Activated CD4-positive, alpha-beta T cell treated with anti-CD3 and anti-CD28 coated beads for 36 hours (primary cell): ENCODE measurements at regions not wholly inside any gene's neighbourhood (a gene's known extent, or its start where the extent isn't known, plus 50 kb on each side); places are given as distances from the start of the nearest gene placed in this dataset.
A peak's percentile ranks its signal among the peaks of the same experiment; 100 is the strongest.
"Not testable (repeated sequence)": the region's sequence is repeated elsewhere in the genome, so short reads cannot be mapped to it uniquely, and the experiment has no call there.

Source experiments
- ATAC-seq: fragments of 200-7000 bp; cut with Tn5 transposase; one replicate; pipeline ENCODE4 v1.10.0; 2021; ENCODE audit warnings: mild to moderate bottlenecking, moderate library complexity
- CTCF ChIA-PET: fragments of 350-600 bp; sonication (Branson Sonifier 250); formaldehyde crosslinking; loops from one replicate; lab custom pipeline; 2021; ENCODE audit warnings: antibody characterized with exemption; lab: Charles Lee
- POLR2A ChIA-PET: fragments of 350-600 bp; sonication (Branson Sonifier 250); formaldehyde crosslinking; loops from one replicate; lab custom pipeline; 2021; ENCODE audit warnings: antibody characterized with exemption, inconsistent platforms; lab: Charles Lee
- DNase-seq: peaks from one replicate; pipeline ENCODE4 v3.0.0-alpha.2; 2020
- H3K27ac Mint-ChIP-seq: one replicate; pipeline ENCODE4 v1.8.0; 2021; ENCODE audit warnings: mixed read lengths
- H3K27me3 Mint-ChIP-seq: one replicate; pipeline ENCODE4 v1.8.0; 2021; ENCODE audit warnings: mixed read lengths
- H3K36me3 Mint-ChIP-seq: one replicate; pipeline ENCODE4 v1.8.0; 2021; ENCODE audit warnings: low read depth, mixed read lengths
- H3K4me1 Mint-ChIP-seq: one replicate; pipeline ENCODE4 v1.8.0; 2021; ENCODE audit warnings: mixed read lengths
- H3K4me3 Mint-ChIP-seq: one replicate; pipeline ENCODE4 v1.8.0; 2021; ENCODE audit warnings: mild to moderate bottlenecking, moderate library complexity, mixed read lengths
- H3K9me3 Mint-ChIP-seq: one replicate; pipeline ENCODE4 v1.8.0; 2021; ENCODE audit warnings: low read depth, mixed read lengths
- intact Hi-C, 2 experiments: fragments of 100-400 bp; cut with DNase I in 1 of 2; cut with micrococcal nuclease in 1 of 2; formaldehyde crosslinking; loops; one replicate each; pipeline versions ENCODE4 v1.14.2 to v1.15.1; 2022 to 2024; cut with DNase I, micrococcal nuclease

DNA sequence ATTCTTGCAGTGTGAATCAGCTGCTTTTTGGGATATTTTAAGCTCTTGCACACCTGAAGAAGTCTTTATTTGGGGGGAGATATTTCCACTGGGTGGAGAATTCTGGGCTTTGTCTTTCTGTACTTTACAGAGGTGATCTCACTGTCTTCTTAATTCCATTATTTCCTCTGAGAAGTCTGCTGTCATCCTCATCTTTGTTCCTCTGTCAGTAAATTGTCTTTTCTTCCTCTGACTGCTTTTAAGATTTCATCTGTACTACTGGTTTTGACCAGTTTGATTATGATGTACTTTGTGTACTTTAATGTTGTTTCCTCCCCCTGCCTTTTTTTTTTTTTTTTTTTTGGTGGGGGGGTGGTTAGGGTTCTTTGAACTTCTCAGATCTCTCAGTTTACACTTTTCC is 133.9 kb downstream of the IGLL1 start:
- H3K4me1 Mint-ChIP-seq, H3K9me3 Mint-ChIP-seq, ATAC-seq, intact Hi-C loops, DNase-seq, H3K36me3 Mint-ChIP-seq, CTCF ChIA-PET, POLR2A ChIA-PET, H3K27ac Mint-ChIP-seq, H3K4me3 Mint-ChIP-seq, H3K27me3 Mint-ChIP-seq: not testable (repeated sequence)

DNA sequence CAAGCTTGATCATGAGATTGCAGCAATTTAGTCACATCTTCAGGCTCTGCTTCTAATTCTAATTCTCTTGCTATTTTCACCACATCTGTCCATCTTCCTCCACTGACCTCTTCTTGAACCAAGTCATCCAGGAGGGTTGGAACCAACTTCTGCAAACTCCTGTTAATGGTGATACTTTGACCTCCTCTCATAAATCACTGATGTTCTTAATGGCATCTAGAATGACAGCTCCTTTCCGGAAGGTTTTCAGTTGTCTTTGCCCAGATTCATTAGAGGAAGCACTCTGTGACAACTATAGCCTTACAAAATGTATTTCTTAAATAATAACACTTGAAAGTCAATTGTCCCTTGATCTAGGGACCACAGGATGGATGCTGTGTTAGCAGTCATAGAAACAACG is 136.2 kb downstream of the IGLL1 start:
- H3K4me3 Mint-ChIP-seq, H3K9me3 Mint-ChIP-seq, ATAC-seq, intact Hi-C loops, H3K27ac Mint-ChIP-seq, POLR2A ChIA-PET, CTCF ChIA-PET, DNase-seq, H3K36me3 Mint-ChIP-seq, H3K4me1 Mint-ChIP-seq, H3K27me3 Mint-ChIP-seq: not testable (repeated sequence)

DNA sequence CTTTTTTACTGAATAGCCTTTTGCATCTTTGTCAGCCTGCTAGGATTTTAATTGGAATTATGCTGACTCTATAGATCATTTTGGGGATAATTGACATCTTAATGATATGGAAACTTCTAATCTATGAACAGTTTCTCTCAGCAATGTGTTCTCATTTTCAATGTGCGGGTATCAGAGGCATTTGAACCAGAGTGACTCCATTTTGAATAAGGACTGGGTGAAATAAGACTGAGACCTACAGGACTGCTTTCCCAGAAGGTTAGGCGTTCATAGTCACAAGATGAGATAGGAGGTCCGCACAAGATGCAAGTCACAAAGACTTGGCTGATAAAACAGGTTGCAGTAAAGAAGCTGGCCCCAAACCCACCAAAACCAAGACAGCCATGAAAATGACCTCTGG is 140.5 kb downstream of the IGLL1 start:
- ATAC-seq, CTCF ChIA-PET, POLR2A ChIA-PET: not testable (repeated sequence)

DNA sequence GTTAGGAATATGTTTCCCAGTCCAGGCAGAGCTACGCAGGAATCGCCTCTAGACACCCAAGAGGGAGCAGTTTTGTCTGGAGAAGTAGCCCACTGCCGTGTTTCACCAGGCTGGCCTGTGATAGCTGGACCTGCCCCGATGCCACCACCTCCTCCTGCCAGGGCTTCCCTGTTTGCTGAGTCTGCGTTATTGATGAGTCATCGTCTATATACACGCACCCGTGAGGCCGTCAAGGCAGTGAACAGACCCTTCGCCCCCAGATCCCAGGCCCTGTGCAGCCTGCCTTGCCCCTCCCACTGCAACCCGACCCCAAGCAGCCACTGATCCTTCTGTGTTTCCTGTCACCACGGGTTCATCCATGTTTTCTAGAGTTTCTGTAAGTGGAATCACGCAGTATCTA is 141.9 kb downstream of the IGLL1 start:
- CTCF ChIA-PET, result interaction anchor here (0.6 kb wide), 1 partner anchor 35 kb away, joined by 3 read pairs; no protein-coding TSS in a partner anchor
- POLR2A ChIA-PET, result no interaction called here
- Mint-ChIP-seq H3K4me1 (peaks cover 3% of the 10 kb centered on the region), H3K4me3 (no peak overlapping the region), H3K9me3 (peaks cover 2% of the 10 kb centered on the region), H3K27ac (no peak overlapping the region), H3K27me3 (peaks cover 3% of the 10 kb centered on the region), H3K36me3 (no peaks in the 10 kb centered on the region)
- intact Hi-C loops, result loop anchor here in 1 of 2 experiments (10.0 kb wide), 1 partner anchor 97 kb away; no protein-coding TSS in a partner anchor
- ATAC-seq (no peak), DNase-seq (no peak)

More for the DNA sequence above, 140.5 kb downstream of the IGLL1 start:
- intact Hi-C loops, result loop anchor here in 1 of 2 experiments (10.0 kb wide), 1 partner anchor 95 kb away; no protein-coding TSS in a partner anchor
- H3K36me3 Mint-ChIP-seq, H3K4me3 Mint-ChIP-seq, H3K9me3 Mint-ChIP-seq, H3K4me1 Mint-ChIP-seq, DNase-seq, H3K27me3 Mint-ChIP-seq, H3K27ac Mint-ChIP-seq: not testable (repeated sequence)

DNA sequence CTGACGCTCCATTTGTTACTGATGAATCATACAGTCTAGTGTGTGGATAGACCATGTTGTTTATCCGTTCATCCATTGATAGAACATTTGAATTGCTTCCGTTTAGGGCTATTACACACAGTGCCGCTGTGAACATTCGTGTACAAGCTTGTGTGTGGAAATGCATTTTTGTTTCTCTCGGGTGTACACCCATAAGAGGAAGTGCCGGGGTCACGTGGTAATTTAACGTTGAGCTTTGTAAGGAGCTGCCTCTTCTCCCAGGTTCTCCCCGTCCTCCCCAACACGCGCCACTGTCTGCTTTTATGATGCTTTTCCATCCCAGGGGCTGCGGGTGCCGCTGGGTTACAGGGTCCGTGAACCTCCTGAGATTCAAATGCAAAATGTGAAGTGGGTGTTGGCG is 142.3 kb downstream of the IGLL1 start:
- DNase-seq, result no peak
- peaks cover 2% of the 10 kb centered on the region for H3K9me3 Mint-ChIP-seq
- no peak overlapping the region for H3K27ac Mint-ChIP-seq
- H3K4me1 Mint-ChIP-seq, result peaks cover 7% of the 10 kb centered on the region
- no peaks in the 10 kb centered on the region for H3K36me3 Mint-ChIP-seq
- intact Hi-C loops, result loop anchor here in 1 of 2 experiments (10.0 kb wide), 1 partner anchor 97 kb away; no protein-coding TSS in a partner anchor
- CTCF ChIA-PET, result interaction anchor here (0.6 kb wide), 1 partner anchor 34 kb away, joined by 3 read pairs; no protein-coding TSS in a partner anchor
- H3K27me3 Mint-ChIP-seq, result peaks cover 3% of the 10 kb centered on the region
- POLR2A ChIA-PET, result no interaction called here
- ATAC-seq, result no peak
- H3K4me3 Mint-ChIP-seq, result no peak overlapping the region

DNA sequence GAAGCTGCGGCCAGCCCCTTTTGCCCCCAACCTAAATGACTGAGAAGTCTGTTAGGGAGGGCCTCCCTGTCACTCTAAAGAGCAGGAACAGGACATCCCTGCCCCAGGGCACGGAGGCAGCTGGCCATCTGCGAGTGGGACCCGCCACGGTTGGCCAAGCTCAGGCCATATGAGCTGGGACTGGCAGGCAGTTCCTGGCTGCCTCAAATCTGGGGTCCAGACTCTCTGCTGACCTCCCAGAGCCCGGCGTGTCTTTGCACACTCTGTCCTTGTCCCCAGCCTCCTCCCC is 143.0 kb downstream of the IGLL1 start:
- DNase-seq, H3K4me1 Mint-ChIP-seq, H3K4me3 Mint-ChIP-seq, POLR2A ChIA-PET, H3K36me3 Mint-ChIP-seq, CTCF ChIA-PET, H3K27me3 Mint-ChIP-seq, ATAC-seq, H3K9me3 Mint-ChIP-seq, H3K27ac Mint-ChIP-seq: not testable (repeated sequence)
- intact Hi-C loops, result loop anchor here in 1 of 2 experiments (10.0 kb wide), 1 partner anchor 98 kb away; no protein-coding TSS in a partner anchor

DNA sequence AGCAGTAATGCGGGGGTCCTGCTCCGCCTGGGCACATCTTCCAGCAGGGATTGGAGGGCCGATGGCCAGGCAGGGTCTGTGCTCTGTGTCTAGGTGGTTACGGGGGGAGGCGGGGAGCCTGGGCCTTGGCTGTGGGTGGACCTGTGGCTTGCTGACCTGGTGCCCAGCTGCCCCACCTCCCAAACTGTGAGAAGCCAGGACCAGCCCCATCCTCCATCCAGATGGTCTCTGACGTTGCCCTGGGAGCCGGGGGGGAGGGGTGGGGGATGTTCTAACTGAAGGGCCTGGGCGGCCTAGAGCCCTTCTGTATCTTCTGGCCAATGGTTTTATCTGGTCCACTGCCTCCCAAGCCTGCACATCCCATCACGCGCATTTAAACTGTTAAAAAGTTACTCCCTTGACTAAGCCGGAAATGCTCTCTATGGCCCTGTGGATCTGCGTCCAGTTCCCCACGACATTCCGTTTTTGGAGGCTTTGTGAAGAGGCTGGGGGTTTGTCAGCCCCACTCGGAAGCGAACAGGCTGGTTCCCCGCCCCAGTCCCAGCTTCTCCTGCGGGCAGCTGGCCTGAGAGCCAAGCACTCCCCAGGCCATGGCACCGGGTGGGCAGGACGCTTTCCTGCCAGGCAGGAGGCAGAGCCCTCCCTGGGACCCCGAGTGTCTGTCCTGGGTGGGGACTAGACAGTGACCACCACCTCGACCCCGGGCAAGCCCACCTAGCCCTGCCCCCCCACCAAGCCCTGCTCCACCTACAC is 143.6 kb downstream of the IGLL1 start:
- POLR2A ChIA-PET, H3K27ac Mint-ChIP-seq: not testable (repeated sequence)

DNA sequence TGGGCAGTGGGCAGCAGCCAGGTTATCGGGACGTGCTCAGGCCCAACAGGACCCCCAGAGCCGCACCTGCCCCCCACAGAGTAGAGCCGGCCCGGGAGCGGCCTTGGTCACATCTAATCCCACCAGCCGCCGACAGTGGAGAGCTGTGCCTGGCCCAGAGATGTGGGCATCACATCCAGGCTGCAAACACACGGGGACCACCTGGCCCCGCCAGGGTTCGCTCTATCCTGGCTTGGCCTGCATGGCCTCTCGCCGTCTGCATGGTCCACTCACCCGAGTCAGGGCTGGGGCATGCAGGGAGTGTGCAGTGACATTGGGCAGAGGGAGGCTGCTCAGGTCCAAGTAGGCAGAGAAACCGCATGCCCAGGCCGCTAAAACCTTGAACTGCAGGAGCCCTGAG is 144.9 kb downstream of the IGLL1 start:
- CTCF ChIA-PET, H3K4me3 Mint-ChIP-seq, DNase-seq, H3K27ac Mint-ChIP-seq, POLR2A ChIA-PET, ATAC-seq, H3K36me3 Mint-ChIP-seq, H3K9me3 Mint-ChIP-seq, H3K27me3 Mint-ChIP-seq: not testable (repeated sequence)
- peaks cover 10% of the 10 kb centered on the region for H3K4me1 Mint-ChIP-seq
- intact Hi-C loops, result loop anchor here in 1 of 2 experiments (10.0 kb wide), 1 partner anchor 100 kb away; no protein-coding TSS in a partner anchor

More for the DNA sequence above, 143.6 kb downstream of the IGLL1 start:
- not testable (repeated sequence) for H3K4me3 Mint-ChIP-seq, DNase-seq, H3K9me3 Mint-ChIP-seq, H3K36me3 Mint-ChIP-seq, ATAC-seq, H3K27me3 Mint-ChIP-seq
- CTCF ChIA-PET, result interaction anchor here (0.6 kb wide), 1 partner anchor 1596 kb away, joined by 3 read pairs; no protein-coding TSS in a partner anchor
- intact Hi-C loops, result loop anchor here in 1 of 2 experiments (10.0 kb wide), 1 partner anchor 98 kb away; no protein-coding TSS in a partner anchor
- peaks cover 10% of the 10 kb centered on the region for H3K4me1 Mint-ChIP-seq

DNA sequence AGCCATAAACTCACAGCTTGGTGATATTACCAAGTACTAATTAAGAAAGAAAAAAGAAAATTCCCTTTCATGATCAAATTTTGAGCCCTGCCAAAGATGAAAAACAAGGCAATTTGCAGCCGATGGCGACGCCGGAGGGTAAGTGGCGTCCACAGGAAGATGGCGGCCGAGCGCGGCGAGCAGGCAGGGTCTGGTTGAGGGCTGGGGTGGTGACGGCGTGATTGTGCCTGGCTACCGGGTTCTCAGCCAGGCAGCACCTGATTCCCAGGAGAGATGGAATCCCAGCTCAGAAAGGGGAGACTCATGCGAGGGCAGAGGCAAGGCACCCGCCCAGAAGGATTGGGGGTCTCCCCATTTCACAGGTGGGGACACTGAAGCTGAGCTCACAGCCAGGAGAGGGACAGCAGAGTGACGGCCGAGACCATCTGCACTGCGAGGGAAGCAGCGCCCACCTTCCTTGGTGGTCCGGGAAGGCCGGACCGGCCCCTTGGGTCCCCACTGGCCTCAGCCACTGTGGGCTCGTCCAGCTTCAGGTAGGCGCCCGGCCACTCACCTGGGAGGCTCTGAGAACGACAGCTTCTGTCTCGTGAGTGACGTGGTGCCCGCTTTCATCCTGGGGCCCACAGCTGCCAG is 145.8 kb downstream of the IGLL1 start:
- H3K4me3 Mint-ChIP-seq, H3K36me3 Mint-ChIP-seq, ATAC-seq, H3K9me3 Mint-ChIP-seq, POLR2A ChIA-PET, H3K27ac Mint-ChIP-seq, H3K27me3 Mint-ChIP-seq, DNase-seq: not testable (repeated sequence)
- CTCF ChIA-PET, result interaction anchor here (0.7 kb wide), 1 partner anchor 48 kb away, joined by 3 read pairs; no protein-coding TSS in a partner anchor
- peaks cover 10% of the 10 kb centered on the region for H3K4me1 Mint-ChIP-seq
- intact Hi-C loops, result loop anchor here in 1 of 2 experiments (10.0 kb wide), 1 partner anchor 100 kb away; no protein-coding TSS in a partner anchor

DNA sequence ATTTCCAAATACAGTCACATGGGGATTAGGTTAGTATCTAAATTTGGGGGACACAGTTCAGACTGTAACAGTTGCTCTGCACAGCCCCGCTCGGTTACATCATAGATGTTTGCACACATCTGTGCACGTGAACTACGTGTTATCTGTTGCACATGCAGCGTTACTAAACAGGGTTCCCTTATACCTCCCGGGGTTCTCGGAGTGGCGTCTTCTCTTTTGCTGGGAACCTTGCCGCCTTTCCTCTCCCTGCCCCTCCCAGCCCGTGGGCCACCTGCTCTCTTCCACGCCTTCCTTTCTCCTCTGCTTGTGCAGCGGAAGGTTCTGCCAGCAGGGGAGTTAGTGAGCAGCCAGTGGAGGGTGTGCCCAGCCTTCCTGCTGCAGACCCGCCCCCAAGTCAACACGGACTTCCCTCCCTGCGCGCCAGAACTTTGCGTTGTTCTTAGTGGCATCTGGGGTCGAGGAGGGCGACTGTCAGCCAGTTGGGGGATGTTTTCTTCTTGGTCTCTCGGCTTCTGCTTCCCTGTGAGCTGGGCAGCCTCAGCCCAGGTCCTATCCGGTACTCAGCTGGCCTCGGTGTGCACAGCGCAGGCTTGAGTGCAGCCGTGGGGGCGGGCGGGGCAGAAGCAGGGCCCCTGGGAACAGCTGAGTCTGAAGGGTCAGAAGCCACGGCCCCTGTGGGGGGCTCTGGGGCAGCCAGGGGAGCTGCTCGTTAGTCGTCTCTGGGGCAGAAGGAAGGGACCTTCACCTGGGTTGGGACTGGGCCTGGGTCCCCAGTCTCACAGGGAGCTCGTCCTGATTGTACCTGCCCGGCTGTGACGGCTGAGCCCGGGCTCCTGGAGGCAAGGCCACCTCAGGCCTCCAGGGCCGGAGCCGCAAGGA is 146.7 kb downstream of the IGLL1 start:
- H3K27ac Mint-ChIP-seq, H3K27me3 Mint-ChIP-seq, H3K36me3 Mint-ChIP-seq, H3K9me3 Mint-ChIP-seq, POLR2A ChIA-PET: not testable (repeated sequence)
- CTCF ChIA-PET, result interaction anchor here (0.7 kb wide), 1 partner anchor 47 kb away, joined by 3 read pairs; no protein-coding TSS in a partner anchor
- ATAC-seq (peak; percentile 100), DNase-seq (peak; percentile 70)
- Mint-ChIP-seq H3K4me3 (peak overlapping the region; percentile 39), H3K4me1 (peaks cover 10% of the 10 kb centered on the region)
- intact Hi-C loops, result loop anchor here in 1 of 2 experiments (10.0 kb wide), 1 partner anchor 101 kb away; no protein-coding TSS in a partner anchor

DNA sequence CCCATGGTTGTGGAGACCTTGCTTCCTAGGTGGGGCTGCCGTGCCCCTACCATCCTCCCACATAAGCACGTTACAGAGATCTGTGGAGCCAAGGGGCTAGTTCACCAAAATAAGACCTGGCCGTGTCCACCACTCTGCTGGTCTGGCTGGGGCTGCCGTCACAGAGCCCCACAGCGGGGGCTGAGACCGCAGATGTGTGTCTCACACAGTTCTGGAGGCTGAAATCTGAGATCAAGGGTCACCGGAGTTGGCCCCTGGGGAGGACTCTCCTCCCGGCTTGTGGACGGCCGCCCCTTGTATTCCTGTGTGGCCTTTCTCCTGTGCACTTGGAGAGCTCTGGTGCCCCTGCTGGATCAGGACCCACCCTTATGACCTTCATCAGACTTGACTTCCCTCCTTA is 147.4 kb downstream of the IGLL1 start:
- peaks cover 10% of the 10 kb centered on the region for H3K4me1 Mint-ChIP-seq
- H3K27me3 Mint-ChIP-seq, ATAC-seq: not testable (repeated sequence)

More for the DNA sequence above, 147.4 kb downstream of the IGLL1 start:
- peak overlapping the region; percentile 39 for H3K4me3 Mint-ChIP-seq
- H3K27ac Mint-ChIP-seq, POLR2A ChIA-PET, DNase-seq, H3K36me3 Mint-ChIP-seq, H3K9me3 Mint-ChIP-seq, CTCF ChIA-PET: not testable (repeated sequence)
- intact Hi-C loops, result loop anchor here in 1 of 2 experiments (10.0 kb wide), 1 partner anchor 102 kb away; no protein-coding TSS in a partner anchor
